ENCODE measurements at regions not wholly inside any gene's neighbourhood (a gene's known extent, or its start where the extent isn't known, plus 50 kb on each side); places are given as distances from the start of the nearest gene placed in this dataset.

- TF ChIP-seq POLR2AphosphoS5 (IDR thresholded peaks at IDR 0.05) (no peak), CTCF (IDR thresholded peaks at IDR 0.05) (no peak)
Measured at GRCh38 chr11:103594283-103594682, 442.2 kb upstream of the DDI1 start.
